Fibroblast of villous mesenchyme (primary cell): ENCODE measurements at regions not wholly inside any gene's neighbourhood (a gene's known extent, or its start where the extent isn't known, plus 50 kb on each side); places are given as distances from the start of the nearest gene placed in this dataset.

Source experiments
- DNase-seq: peaks from one replicate; pipeline ENCODE4 v3.0.0-alpha.2; 2010; ENCODE audit warnings: low read depth
- H3K4me3 ChIP-seq: 2 replicates; pipeline ENCODE4 v1.5.1; 2011; ENCODE audit warnings: low read depth, mild to moderate bottlenecking, low read length
- TF ChIP-seq, protein P1 (sequence below): IDR thresholded peaks from 2 replicates; pipeline ENCODE4 v1.5.1; 2012; ENCODE audit warnings: low read depth, mild to moderate bottlenecking, low read length; ENCODE audit not compliant: insufficient read depth

GRCh38 chr3:82274897-82275296, 513.5 kb upstream of the GBE1 start:
- TF ChIP-seq, protein P1, sequence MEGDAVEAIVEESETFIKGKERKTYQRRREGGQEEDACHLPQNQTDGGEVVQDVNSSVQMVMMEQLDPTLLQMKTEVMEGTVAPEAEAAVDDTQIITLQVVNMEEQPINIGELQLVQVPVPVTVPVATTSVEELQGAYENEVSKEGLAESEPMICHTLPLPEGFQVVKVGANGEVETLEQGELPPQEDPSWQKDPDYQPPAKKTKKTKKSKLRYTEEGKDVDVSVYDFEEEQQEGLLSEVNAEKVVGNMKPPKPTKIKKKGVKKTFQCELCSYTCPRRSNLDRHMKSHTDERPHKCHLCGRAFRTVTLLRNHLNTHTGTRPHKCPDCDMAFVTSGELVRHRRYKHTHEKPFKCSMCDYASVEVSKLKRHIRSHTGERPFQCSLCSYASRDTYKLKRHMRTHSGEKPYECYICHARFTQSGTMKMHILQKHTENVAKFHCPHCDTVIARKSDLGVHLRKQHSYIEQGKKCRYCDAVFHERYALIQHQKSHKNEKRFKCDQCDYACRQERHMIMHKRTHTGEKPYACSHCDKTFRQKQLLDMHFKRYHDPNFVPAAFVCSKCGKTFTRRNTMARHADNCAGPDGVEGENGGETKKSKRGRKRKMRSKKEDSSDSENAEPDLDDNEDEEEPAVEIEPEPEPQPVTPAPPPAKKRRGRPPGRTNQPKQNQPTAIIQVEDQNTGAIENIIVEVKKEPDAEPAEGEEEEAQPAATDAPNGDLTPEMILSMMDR, result no peak
- DNase-seq, result no peak
- H3K4me3 ChIP-seq, result no peak overlapping the region

DNA sequence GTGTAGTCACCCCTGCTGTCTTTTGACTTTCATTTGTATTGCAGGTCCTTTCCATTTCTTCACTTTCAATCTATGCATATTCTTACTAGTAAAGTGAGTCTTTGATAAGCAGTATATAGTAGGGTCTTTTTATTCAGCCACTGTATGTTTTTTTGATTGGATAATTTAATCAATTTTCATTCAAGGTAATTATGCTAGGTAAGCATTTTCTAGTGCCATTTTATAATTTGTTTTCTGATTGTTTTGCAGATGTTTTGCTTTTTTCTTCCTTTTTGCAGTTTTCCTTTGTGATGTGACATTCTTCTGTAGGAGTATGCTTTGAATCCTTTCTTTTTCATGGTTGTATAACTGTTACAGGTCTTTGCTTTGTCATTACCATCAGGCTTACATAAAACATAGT, 504.3 kb upstream of the GBE1 start:
- TF ChIP-seq, protein P1, result no peak
- no peak for DNase-seq
- no peak overlapping the region for H3K4me3 ChIP-seq

- TF ChIP-seq, protein P1, result no peak
Observed at GRCh38 chr3:82262193-82262592, 500.7 kb upstream of the GBE1 start.

GRCh38 chr3:82261637-82262036, 500.2 kb upstream of the GBE1 start:
- no peak overlapping the region for H3K4me3 ChIP-seq
- no peak for DNase-seq
- TF ChIP-seq, protein P1, result no peak

More at GRCh38 chr3:82262193-82262592, 500.7 kb upstream of the GBE1 start:
- DNase-seq, result no peak
- H3K4me3 ChIP-seq, result no peak overlapping the region

DNA sequence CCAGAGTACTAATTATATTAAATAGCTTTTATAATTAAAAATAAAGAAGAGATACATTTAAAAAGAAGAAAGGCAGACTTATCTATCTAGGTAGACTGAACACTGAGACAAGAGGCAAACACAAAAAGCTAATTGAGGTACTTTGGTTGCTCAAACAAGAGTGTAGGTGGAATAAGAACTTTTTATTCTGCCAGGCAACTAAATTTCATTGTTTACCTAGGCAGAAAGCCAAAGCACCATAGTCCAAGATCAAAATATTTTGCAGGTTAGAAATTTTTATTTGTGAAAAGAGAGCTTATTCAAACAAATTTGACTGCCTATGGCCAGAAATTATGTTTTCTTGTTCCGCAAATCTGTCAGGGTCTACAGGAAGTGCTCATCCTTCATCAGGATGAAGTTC, 499.6 kb upstream of the GBE1 start:
- TF ChIP-seq, protein P1, result no peak
- H3K4me3 ChIP-seq, result no peak overlapping the region
- no peak for DNase-seq

- no peak for DNase-seq
- TF ChIP-seq, protein P1, result no peak
- no peak overlapping the region for H3K4me3 ChIP-seq
Observed at GRCh38 chr3:82259994-82260393, 498.5 kb upstream of the GBE1 start.

GRCh38 chr3:82240322-82240721, 478.9 kb upstream of the GBE1 start:
- no peak overlapping the region for H3K4me3 ChIP-seq
- no peak for DNase-seq
- TF ChIP-seq, protein P1, result no peak
